Umbilical cord (tissue), 1 donor: ENCODE measurements at regions not wholly inside any gene's neighbourhood (a gene's known extent, or its start where the extent isn't known, plus 50 kb on each side); places are given as distances from the start of the nearest gene placed in this dataset.

ENCODE experiments used
- DNase-seq: peaks from one replicate; pipeline ENCODE4 v3.0.0-alpha.2; 2015; ENCODE audit warnings: low spot score

DNA sequence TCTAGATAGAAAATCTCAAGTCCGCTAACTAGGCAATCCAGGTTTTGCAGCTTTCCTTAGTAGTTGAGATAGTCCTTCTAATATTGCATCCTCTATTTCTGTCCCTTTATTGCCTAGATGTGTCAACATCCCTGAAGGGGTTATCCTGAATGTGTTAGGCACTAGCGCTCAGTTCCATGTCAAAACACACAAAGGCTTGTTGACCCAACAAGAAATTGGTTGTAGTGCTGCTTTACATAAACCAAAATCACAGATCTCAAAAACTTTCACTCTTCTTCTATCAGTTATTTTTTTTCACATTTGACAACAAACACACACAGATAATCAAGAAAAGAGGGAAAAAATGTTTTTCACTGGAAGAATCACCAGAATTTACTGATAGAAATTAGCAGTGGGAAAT is 51.4 kb upstream of the SOX2 start:
- no peak for DNase-seq

DNA sequence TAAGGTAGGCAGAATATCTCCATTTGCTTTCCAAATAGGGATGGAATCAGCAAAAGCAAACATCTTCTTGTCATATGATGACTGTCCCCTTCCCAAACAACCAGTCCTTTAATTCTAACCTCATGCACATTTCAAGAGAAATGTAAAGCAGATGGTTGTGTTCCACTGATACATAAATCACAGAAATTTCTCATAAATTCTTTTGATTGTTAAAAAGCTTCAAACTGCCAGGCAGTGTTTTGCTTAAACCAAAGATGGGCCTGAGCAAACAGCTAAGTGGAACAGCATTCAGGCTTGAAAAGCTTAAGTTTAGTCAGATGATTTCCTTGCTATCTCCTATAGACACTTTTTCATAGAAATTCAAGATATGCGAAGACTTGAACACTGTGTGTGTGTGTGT is 74.3 kb upstream of the SOX2 start:
- no peak for DNase-seq

DNA sequence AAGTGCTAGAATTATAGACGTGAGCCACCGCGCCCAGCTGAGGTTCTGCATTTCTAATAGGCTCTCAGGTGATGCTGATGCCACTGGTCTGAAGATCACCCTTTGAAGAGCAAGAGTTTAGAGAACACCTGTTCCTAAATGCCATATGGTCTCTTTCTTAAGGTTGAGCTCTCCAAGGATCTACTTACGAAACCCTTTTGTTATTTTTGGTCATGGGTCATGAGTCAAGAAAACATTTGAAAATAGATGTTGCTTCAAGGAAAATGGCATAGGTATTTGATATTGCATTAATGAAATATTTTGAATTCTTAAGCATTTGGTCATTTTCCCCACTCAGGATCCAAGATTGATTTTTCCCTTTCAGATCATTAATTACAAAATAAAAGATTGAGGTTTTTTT is 74.7 kb upstream of the SOX2 start:
- no peak for DNase-seq

DNA sequence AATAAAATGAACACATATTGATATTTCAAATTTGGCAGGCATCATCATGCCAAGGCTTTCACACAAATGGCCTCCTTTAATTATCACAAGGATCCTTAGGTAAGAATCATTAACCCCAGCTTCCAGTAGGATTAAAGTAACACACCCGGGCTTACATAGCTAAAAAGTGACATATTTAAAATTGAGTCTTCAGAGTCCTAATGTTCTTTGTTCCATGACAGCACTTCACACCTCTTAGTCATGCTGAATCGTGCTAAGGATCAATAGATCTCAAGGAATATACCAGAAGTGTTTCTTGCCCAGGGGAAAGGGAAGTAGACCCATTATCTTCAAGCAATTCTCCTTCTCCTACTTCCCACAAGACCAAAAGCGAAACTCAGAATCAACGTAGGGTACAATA is 76.6 kb upstream of the SOX2 start:
- no peak for DNase-seq

DNA sequence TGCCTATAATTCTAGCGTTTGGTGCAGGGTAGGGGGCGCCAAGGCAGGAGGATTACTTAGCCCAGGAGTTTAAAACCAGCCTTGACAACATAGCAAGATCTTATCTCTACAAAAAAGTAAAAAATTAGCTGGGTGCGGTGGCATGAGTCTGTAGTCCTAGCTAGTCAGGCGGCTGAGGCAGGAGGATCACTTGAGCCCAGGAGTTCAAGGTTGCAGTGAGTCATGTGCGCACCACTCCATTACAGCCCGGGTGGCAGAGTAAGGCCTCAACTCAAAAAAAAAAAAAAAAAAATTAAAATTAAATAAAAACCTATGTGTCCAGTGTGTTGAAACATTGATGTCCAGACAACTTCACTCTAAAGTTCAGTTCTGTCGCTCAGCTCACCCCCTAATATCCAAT is 78.2 kb upstream of the SOX2 start:
- no peak for DNase-seq

DNA sequence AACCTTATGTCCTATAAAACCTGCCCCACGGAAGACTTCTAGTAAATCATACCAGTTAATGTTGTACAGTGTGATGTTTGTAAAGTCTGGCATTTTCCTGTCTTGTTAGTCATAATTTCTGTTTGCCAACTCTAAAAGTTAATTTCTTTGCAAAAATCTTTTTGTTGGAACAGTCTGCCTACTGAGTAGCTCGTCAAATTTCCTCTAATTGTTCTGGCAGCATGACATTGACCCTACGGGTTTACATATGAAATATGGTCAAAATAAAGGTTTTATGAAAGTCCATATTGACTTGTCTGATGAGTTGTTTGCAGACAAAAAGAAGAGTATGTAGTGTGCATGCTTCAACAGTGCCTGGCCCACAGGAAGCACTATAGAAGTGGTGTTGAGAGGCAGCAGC is 79.8 kb upstream of the SOX2 start:
- DNase-seq = no peak

DNA sequence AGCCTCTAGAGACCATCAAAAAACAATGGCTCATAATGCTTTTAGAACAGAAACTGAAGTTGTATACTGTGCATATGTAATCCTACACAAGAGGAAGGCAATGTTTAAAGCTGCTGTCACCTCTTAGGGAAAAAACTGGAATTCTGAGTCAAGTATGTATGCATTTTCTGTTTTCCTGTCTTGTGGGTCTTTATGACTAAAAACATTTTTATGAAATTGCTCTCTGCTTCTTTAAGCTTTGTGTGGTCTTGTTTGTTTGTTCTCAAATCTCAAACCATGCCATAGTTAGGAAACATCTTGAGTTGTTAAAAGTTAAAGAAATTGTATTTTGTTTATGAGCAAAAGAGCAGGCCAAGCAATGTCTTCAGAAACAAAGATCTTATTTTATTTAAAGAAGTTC is 80.9 kb upstream of the SOX2 start:
- DNase-seq = no peak

DNA sequence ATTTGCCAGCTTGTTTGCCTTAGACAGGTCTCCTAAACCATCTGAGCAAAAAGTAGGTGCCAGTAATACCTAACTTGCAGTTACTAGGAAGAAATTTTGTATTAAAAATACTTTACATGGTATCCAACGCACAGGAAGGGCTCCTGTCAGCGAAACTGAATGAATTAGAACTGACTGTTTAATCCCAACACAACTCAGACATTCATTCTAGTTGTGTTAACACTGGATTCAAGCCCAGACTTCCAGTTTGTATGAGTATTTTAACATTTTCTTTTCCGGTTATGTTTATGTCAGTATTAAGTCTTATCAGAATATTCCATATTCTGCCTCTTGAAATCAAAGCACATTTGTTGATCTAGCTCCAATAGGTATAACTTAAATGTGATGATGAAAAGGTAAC is 82.0 kb upstream of the SOX2 start:
- no peak for DNase-seq

DNA sequence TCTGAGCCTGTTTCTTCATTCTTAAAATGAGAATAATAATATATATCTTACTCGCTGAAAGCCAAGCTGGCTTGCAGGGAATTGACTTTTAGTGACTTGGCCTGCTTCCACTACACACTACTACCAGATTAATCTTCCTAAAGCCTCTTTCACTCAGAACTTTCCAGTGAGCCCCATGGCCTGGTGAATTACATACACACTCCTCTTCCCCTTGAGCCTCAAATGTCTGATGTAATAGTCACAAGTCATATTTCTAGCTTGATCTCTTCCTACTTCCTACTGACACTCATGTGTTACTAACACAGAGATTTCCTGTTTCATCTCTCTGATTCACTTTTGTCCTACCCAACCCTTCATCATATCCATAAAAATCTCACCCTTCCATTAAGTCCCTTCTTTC is 82.7 kb upstream of the SOX2 start:
- DNase-seq = peak; percentile 43

DNA sequence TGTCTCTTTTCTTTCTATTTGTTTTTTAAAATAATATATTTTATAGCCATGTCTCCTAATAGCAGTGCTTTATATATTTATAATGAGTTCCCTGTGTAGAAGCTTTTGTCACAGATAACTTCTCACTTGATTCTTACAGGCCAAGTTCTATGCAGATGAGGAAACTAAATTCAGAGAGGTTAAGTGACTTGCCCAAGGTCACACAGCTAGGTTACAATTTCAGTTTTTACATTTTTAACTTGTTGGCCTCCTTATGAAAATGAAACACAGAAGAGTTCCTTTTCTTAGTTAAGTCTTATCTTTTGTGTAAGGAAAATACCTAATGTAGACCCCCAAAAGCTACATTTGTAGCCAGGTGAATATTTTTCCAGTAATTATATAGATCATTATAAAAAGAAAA is 83.3 kb upstream of the SOX2 start:
- no peak for DNase-seq

DNA sequence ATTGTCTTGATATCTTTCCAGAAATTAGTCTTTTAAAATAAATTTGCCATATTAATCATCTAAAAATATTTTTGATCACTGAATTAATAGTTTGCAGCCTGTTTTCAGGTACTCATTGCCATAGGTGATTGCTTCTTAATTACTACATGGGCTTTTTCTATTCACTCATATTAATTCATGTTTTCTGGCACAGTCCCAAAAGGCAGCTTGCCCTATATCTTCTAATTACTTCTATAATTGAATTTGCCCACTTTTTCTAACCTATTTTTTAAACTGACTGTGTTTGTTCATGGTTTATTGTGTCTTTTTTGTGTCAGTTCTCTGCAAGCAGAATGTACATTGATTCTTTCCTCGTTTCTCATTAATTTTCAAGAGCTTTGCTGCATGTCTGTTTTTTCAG is 85.7 kb upstream of the SOX2 start:
- no peak for DNase-seq

DNA sequence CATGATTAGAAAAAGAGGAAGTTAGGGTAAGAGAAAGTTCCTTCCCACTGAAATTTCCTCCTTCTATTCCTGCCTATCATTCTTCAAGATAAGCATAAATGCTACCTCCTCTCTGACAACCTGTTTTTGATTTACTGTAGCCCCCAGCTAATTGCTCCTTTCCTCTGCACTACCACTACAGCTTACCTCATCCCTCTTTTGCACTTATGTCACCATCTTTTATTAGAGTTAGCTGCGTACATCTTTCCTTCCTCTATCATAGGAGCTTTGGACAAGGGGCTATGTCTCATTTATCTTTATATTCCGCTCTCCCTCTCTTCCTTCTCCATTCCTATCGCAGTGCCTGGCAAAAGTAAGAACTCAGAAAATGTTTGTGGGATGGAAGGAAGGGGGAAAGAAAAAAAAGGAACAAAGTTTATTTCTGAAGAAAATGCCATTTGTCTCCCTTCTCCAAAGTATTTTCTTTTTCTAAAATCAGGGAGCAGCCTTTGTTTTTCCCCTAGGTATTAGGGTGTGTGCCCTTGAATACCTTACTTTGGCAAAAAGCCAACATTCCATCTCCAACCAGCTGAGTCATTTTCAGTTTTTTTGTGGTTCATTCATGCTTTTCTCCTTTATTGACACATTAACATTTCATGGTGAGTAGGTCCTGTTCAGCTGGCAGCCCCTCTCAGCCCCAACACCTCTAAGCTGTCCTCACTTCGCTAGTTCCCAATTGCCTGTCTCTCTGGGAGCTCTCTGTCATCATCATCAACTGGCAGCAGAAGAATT is 87.6 kb upstream of the SOX2 start:
- peak; percentile 42 for DNase-seq

DNA sequence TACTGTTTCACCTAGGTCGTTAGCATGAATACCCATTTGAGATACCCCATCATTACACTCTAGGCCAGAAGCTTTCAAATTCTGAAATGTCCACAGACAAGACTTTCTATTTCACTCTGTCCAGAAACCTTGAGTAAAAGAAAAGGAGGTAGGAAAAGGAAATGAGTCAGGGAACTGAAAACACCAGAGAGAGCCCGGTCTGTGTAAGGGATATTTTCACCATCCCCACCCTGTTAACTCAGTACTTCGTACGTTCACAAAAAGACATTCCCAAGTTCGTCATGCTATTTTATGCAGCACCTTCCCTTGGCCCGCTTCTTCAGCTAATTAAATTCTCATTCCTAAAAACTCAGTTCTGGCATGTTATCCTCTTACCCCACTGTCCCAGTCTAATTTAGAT is 89.4 kb upstream of the SOX2 start:
- DNase-seq = no peak

DNA sequence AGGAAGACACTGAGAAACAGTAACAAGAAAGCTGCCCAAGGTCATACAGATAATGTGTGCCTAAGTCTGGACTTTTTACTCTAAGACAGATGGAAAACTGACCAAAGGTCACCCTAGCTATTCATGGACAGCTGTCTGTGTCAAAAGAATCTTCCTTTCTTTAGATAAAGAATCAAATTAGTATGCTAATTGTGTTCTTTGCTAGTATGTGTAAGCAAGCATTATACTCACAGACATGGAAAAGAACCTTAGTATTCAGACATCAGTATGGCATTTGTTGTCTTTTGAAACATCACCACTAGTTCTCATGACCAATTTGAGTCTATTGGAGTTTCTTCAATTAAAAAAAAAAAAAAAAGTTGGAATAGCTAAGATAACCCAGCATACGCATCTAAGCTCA is 91.8 kb upstream of the SOX2 start:
- DNase-seq = no peak

DNA sequence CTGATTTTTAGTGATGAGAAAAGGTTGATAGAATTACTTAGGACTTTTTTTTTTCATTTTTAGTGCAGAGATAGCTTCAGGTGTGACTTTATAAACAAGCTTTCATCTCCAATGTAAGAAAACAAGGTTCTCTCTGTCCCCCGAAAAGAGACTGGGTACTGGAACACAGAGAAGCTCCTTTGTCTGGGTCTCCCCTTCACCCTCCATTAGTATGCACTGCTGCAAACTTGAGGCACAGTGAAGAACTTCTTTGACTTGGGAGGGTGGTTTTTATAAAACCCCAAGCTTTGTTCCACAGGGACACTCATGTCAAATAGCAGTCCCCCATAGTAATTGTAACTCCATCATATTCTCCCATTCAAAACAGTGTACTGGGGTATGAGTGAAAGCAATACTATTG is 93.5 kb upstream of the SOX2 start:
- DNase-seq = no peak

DNA sequence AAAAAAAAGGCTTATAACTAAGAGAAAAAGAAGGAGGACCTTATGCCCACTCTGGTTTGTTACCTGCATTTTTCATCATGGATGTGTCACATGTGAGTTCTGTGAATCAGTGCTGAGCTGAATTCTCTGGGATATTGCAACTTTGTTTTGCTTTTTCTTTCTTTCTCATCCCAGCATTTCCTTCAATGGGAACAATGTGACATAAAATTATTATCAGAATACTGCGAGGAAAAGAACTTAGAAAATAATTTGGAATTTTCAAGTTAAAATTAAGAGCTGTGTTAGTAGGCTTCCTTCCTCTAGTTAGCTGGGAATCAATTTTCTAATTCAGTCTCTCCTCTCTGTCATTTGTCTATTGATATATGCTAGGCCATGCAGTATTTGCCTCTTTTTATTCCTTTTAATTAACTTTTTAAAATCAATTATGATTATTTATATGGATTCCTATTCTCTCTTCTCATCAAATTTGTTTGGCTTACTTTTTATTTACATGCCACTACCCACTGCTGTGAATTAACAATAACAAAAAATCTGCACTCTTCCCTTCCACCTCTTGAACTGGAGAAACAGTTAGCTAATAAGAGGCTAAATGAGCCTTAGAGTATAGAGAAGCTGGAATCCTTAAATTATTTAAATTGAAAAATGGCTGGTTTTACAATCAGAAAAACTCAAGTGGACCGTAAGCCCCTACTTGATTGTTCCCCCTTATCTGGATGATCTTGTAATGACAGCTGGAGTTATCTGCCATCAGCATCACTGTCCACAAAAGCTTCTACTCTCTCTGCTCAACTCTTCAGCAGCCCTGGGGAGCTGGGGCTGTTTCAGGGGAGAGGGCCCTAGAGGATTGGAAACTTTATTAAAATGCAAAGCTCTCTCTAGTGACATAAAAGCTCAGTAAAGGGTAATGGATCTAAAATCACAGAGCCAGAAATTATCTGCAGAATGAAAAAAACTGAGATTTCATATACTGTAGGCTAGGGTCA is 95.3 kb upstream of the SOX2 start:
- no peak for DNase-seq

DNA sequence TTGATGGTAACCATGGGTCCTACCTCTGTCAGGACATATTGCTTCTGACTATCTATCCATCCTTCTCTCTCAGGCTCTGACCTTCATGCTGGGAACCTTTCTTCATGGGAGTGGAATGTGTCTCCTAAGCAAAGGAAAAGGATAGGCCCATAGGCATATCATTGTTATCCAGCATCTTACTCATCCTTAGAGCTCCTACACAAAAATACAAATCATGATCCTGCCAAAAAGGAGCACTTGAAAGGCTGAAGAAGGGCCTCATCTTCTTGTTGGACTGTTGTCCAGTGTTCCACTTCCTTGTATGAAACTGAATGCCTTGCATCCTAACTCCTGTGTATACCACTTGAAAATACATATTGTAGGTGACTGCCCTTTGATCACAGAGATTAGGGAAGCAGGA is 96.1 kb upstream of the SOX2 start:
- DNase-seq = no peak

DNA sequence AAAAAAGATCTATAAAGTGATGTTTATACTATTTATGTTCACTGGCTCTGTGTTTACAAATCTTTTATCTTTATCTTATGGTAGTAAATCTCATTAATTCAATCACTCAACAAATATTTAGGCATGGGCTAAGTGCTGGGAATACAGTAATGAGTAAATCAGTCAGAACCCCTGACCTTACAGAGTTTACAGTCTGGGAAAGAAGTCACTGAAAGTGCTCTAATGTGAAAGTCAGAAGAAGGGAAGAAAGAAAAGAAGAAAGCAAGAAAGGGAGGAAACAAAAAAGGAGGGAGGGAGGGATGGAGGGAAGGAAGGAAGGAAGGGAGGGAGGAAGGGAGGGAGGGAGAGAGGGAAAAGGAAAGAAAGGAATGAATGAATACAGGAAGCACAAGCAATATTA is 96.8 kb upstream of the SOX2 start:
- no peak for DNase-seq

DNA sequence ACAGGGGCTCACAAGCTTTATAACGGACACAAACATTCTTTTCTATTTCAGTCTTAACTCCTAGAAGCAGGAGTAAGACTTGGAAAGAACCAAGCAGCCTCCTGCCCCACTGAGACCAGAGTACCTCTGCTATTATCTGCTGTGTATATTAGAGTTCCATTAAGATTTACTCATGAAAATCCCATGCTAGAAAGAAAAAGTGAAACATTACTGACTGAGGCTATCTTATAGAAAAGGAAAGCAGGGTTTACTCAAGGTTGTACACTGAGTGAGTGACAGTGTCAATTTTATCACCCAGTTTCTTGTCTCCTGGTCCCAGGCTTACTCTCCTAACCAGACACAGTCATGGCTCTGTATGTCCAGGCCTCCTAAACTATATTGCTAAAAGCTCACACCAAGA is 97.9 kb upstream of the SOX2 start:
- DNase-seq = no peak

DNA sequence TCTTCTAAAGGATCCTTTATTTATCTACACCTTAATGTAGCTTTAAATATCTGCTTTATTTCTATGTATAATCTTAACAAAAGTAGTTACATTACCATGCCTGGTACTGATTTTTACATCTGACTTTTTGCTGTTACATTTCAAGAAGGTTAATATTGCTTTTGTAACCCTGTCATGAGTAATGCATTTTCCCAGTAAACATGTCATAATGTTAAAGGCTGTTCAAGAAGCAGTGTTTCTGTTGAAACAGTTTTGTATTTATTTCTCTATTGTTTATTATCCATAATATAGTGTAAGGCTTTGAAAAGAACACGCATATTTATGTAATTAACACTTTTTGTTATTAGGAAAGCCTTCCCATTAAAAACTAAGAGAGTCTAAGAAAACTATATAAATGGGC is 98.5 kb upstream of the SOX2 start:
- no peak for DNase-seq

DNA sequence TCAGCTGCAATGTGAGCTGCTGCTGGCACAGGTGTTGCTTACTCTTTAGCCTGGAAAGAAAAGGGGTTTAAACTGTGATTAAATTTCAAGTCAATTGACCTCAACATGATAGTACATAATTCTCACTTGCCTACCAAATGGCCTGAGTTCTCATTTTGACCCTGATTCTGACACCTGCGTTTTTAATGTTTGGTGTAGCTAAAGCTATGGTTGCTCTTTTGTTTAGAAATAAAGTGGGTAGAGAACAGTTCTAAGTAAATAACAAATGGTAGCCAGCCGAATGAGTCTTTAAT is 100.8 kb upstream of the SOX2 start:
- no peak for DNase-seq

DNA sequence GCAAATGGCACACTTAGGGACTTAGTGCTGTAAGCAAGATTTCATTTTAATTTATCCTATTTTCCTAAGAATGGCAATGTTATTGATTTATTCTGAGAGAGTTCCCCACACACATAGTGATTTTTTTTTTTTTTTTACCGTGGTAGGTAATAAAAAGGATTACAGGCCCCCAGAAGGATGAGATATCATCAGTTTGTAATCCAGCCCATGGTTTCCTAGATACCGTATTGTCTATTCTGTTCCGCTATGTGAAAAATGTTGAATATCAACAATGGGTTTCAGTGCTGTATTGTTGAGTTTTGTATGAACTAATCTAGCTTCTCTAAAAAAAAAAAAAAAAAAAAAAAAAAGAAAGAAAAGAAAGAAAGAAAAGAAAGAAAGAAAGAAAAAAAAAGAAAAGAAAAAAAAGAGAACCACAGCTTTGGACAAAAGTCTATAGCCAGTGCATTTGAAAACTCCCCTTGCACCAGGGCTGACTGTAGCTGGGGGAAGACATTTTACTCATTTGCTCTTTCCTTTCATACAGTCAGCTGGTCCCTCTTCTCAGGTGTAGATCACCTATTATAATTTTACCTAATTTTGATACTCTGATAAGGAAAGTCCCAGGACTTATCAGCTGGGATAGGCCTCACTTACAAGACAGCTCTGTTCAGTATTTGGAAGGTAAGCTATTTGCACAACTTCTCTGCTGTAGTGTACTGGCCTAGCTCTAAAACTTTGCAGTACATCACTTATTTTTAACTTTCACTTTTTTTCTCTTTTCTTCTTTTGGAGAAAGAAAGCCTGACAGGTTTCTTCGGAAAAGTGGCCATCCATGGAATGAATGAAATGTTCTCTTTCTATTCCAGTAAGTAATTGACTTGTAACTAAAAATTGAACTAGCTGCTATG is 101.4 kb upstream of the SOX2 start:
- no peak for DNase-seq
